ENCODE measurements at regions not wholly inside any gene's neighbourhood (a gene's known extent, or its start where the extent isn't known, plus 50 kb on each side); places are given as distances from the start of the nearest gene placed in this dataset.

- Histone ChIP-seq H3K9me3 (replicated peaks; ENCODE audit: low read length) (no peaks in the 10 kb centered on the region), H3K36me3 (ENCODE audit: insufficient read depth, low read length) (no peaks in the 10 kb centered on the region), H3K4me2 (ENCODE audit: low read length) (no peak overlapping the region), H3K4me1 (ENCODE audit: control insufficient read depth, insufficient read depth, low read length) (peaks cover 2% of the 10 kb centered on the region), H3K9ac (ENCODE audit: low read depth, low read length) (no peak overlapping the region), H3K27me3 (ENCODE audit: control insufficient read depth, insufficient read depth, low read length) (no peaks in the 10 kb centered on the region), H3K4me3 (ENCODE audit: low read length) (no peak overlapping the region)
These were observed 1556.6 kb downstream of the NCAM2 start for GRCh38 chr21:22554690-22555316.

DNA sequence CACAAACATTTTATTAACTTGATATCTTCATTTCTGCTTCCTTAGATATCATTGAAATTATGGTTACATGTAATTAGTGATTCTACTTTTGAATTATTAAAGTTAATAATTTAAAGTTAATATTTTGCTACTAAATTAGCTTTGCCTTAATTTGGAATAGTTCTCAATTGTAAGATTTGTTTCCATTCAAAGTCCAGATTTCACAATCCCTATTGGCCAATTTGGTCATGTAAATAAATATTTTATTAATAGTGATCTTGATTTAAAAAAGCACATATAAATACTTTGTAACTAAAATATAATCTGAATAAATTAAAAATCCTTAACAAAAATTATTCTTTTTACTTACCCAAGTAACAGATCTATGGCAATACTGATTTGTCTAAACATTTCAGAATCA, 1558.6 kb downstream of the NCAM2 start:
- Histone ChIP-seq H3K27me3 (ENCODE audit: control insufficient read depth, insufficient read depth, low read length) (no peaks in the 10 kb centered on the region), H3K4me1 (ENCODE audit: control insufficient read depth, insufficient read depth, low read length) (peaks cover 2% of the 10 kb centered on the region), H3K4me2 (ENCODE audit: low read length) (no peak overlapping the region), H3K9me3 (replicated peaks; ENCODE audit: low read length) (no peaks in the 10 kb centered on the region), H3K36me3 (ENCODE audit: insufficient read depth, low read length) (no peaks in the 10 kb centered on the region), H3K9ac (ENCODE audit: low read depth, low read length) (no peak overlapping the region), H3K4me3 (ENCODE audit: low read length) (no peak overlapping the region)

GRCh38 chr21:22561946-22562345, 1563.7 kb downstream of the NCAM2 start:
- no peaks in the 10 kb centered on the region for H3K9me3 ChIP-seq (replicated peaks; ENCODE audit: low read length)
- H3K4me3 ChIP-seq (ENCODE audit: low read length) = no peak overlapping the region
- no peaks in the 10 kb centered on the region for H3K27me3 ChIP-seq (ENCODE audit: control insufficient read depth, insufficient read depth, low read length)
- no peak overlapping the region for H3K4me2 ChIP-seq (ENCODE audit: low read length)
- H3K4me1 ChIP-seq (ENCODE audit: control insufficient read depth, insufficient read depth, low read length) = no peaks in the 10 kb centered on the region
- H3K36me3 ChIP-seq (ENCODE audit: insufficient read depth, low read length) = no peaks in the 10 kb centered on the region
- no peak overlapping the region for H3K9ac ChIP-seq (ENCODE audit: low read depth, low read length)

GRCh38 chr21:22573834-22574233, 1575.6 kb downstream of the NCAM2 start:
- Histone ChIP-seq H3K4me1 (ENCODE audit: control insufficient read depth, insufficient read depth, low read length) (no peaks in the 10 kb centered on the region), H3K9me3 (replicated peaks; ENCODE audit: low read length) (no peaks in the 10 kb centered on the region), H3K9ac (ENCODE audit: low read depth, low read length) (no peak overlapping the region), H3K4me3 (ENCODE audit: low read length) (no peak overlapping the region), H3K36me3 (ENCODE audit: insufficient read depth, low read length) (no peaks in the 10 kb centered on the region), H3K4me2 (ENCODE audit: low read length) (no peak overlapping the region), H3K27me3 (ENCODE audit: control insufficient read depth, insufficient read depth, low read length) (no peaks in the 10 kb centered on the region)

GRCh38 chr21:22575165-22575584, 1577.0 kb downstream of the NCAM2 start:
- Histone ChIP-seq H3K36me3 (ENCODE audit: insufficient read depth, low read length) (no peaks in the 10 kb centered on the region), H3K27me3 (ENCODE audit: control insufficient read depth, insufficient read depth, low read length) (no peaks in the 10 kb centered on the region), H3K4me3 (ENCODE audit: low read length) (no peak overlapping the region), H3K4me2 (ENCODE audit: low read length) (peak overlapping the region; percentile 28), H3K9me3 (replicated peaks; ENCODE audit: low read length) (no peaks in the 10 kb centered on the region), H3K9ac (ENCODE audit: low read depth, low read length) (no peak overlapping the region), H3K4me1 (ENCODE audit: control insufficient read depth, insufficient read depth, low read length) (no peaks in the 10 kb centered on the region)

- H3K4me2 ChIP-seq (ENCODE audit: low read length) = no peak overlapping the region
- H3K27me3 ChIP-seq (ENCODE audit: control insufficient read depth, insufficient read depth, low read length) = no peaks in the 10 kb centered on the region
- no peak overlapping the region for H3K9ac ChIP-seq (ENCODE audit: low read depth, low read length)
- H3K4me3 ChIP-seq (ENCODE audit: low read length) = no peak overlapping the region
- no peaks in the 10 kb centered on the region for H3K4me1 ChIP-seq (ENCODE audit: control insufficient read depth, insufficient read depth, low read length)
- no peaks in the 10 kb centered on the region for H3K9me3 ChIP-seq (replicated peaks; ENCODE audit: low read length)
- no peaks in the 10 kb centered on the region for H3K36me3 ChIP-seq (ENCODE audit: insufficient read depth, low read length)
These were observed 1581.5 kb downstream of the NCAM2 start for GRCh38 chr21:22579741-22580140.

- Histone ChIP-seq H3K36me3 (ENCODE audit: insufficient read depth, low read length) (no peaks in the 10 kb centered on the region), H3K4me2 (ENCODE audit: low read length) (no peak overlapping the region), H3K27me3 (ENCODE audit: control insufficient read depth, insufficient read depth, low read length) (no peaks in the 10 kb centered on the region), H3K4me3 (ENCODE audit: low read length) (no peak overlapping the region), H3K9ac (ENCODE audit: low read depth, low read length) (no peak overlapping the region), H3K9me3 (replicated peaks; ENCODE audit: low read length) (no peaks in the 10 kb centered on the region), H3K4me1 (ENCODE audit: control insufficient read depth, insufficient read depth, low read length) (no peaks in the 10 kb centered on the region)
These were observed 1583.8 kb downstream of the NCAM2 start for GRCh38 chr21:22582026-22582425.

DNA sequence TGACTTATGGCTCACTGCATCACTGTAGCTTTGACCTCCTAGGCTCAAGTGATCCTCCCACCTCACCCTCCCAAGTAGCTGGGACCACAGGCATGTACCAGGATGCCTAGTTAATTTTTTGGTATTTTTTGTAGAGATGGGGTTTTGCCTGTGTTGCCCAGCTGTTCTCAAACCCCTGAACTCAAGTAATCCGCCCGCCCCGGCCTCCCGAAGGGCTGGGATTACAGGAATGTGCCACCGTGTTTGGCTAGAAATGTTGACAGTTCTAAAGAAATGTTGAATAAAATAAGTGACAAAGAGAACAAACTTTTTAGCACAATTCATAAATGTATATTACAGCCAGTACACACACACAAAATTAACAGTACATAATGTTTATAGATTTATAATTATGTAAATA, 1586.1 kb downstream of the NCAM2 start:
- Histone ChIP-seq H3K27me3 (ENCODE audit: control insufficient read depth, insufficient read depth, low read length) (no peaks in the 10 kb centered on the region), H3K4me1 (ENCODE audit: control insufficient read depth, insufficient read depth, low read length) (no peaks in the 10 kb centered on the region), H3K4me2 (ENCODE audit: low read length) (no peak overlapping the region), H3K9ac (ENCODE audit: low read depth, low read length) (no peak overlapping the region), H3K9me3 (replicated peaks; ENCODE audit: low read length) (no peaks in the 10 kb centered on the region), H3K36me3 (ENCODE audit: insufficient read depth, low read length) (no peaks in the 10 kb centered on the region), H3K4me3 (ENCODE audit: low read length) (no peak overlapping the region)

DNA sequence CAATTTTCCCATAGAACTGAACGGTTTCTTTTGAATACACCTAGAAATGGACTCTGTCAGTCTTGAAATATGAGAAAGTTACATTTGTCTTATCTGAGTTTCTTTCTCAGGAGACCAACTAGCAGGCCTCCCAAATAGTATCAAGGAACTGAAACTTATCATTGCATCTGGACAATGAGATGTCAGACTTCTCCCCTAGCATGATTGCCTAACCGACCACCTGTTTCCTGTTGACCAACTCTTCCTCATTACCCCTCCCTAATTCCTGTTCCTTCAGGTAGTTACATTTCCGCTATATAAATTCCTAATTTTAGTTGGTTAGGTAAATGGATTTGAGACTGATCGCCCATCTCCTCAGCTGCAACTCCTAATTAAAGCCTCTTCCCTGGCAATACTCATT, 1587.3 kb downstream of the NCAM2 start:
- Histone ChIP-seq H3K4me1 (ENCODE audit: control insufficient read depth, insufficient read depth, low read length) (no peaks in the 10 kb centered on the region), H3K9me3 (replicated peaks; ENCODE audit: low read length) (no peaks in the 10 kb centered on the region), H3K4me2 (ENCODE audit: low read length) (no peak overlapping the region), H3K27me3 (ENCODE audit: control insufficient read depth, insufficient read depth, low read length) (no peaks in the 10 kb centered on the region), H3K4me3 (ENCODE audit: low read length) (no peak overlapping the region), H3K9ac (ENCODE audit: low read depth, low read length) (no peak overlapping the region), H3K36me3 (ENCODE audit: insufficient read depth, low read length) (no peaks in the 10 kb centered on the region)

- H3K4me2 ChIP-seq (ENCODE audit: low read length) = no peak overlapping the region
- H3K9me3 ChIP-seq (replicated peaks; ENCODE audit: low read length) = no peaks in the 10 kb centered on the region
- H3K27me3 ChIP-seq (ENCODE audit: control insufficient read depth, insufficient read depth, low read length) = no peaks in the 10 kb centered on the region
These were observed 1599.5 kb downstream of the NCAM2 start for GRCh38 chr21:22597660-22598255.

DNA sequence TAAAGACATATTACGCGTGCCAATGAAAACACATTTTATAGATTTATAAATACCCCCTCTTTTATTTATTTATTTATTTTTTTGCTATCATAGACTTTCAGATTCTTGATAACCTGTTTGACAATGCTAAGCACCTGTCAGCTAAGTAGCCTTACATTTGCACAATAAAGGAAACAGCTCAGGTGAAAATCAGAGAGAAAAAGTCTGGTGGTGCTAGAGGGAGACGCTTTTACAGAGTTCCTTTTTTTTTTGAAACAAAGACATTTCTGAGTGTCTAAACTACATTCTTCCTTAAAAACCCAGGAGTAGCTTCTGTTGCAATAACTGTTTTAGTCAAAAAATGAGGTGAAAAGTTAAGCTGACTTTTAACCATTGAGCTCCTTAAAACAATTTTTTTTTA, 1611.6 kb downstream of the NCAM2 start:
- H3K9ac ChIP-seq (ENCODE audit: low read depth, low read length) = no peak overlapping the region
- H3K4me1 ChIP-seq (ENCODE audit: control insufficient read depth, insufficient read depth, low read length) = no peaks in the 10 kb centered on the region
- no peaks in the 10 kb centered on the region for H3K36me3 ChIP-seq (ENCODE audit: insufficient read depth, low read length)
- no peak overlapping the region for H3K4me2 ChIP-seq (ENCODE audit: low read length)
- no peaks in the 10 kb centered on the region for H3K27me3 ChIP-seq (ENCODE audit: control insufficient read depth, insufficient read depth, low read length)
- no peaks in the 10 kb centered on the region for H3K9me3 ChIP-seq (replicated peaks; ENCODE audit: low read length)
- H3K4me3 ChIP-seq (ENCODE audit: low read length) = no peak overlapping the region

More at GRCh38 chr21:22597660-22598255, 1599.5 kb downstream of the NCAM2 start:
- Histone ChIP-seq H3K4me3 (ENCODE audit: low read length) (no peak overlapping the region), H3K9ac (ENCODE audit: low read depth, low read length) (no peak overlapping the region), H3K4me1 (ENCODE audit: control insufficient read depth, insufficient read depth, low read length) (no peaks in the 10 kb centered on the region), H3K36me3 (ENCODE audit: insufficient read depth, low read length) (no peaks in the 10 kb centered on the region)

DNA sequence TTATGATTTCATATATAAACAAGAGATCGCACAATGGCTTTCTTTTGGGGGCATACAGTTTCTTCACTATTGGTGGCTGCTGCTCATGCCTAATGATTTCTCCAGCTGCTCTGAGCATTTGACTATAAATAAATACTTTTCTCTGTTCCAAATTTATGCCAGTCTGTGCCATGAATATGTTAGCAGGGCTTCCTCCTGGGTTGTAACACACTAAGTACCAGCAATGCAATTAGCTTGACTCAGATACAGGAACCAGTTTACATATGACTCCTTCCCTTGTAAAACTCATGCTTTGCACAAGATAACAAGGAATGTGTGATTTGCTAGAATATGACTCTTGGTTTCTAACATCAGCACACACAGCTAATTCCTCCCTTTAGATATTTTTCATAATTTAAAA, 1629.7 kb downstream of the NCAM2 start:
- no peaks in the 10 kb centered on the region for H3K27me3 ChIP-seq (ENCODE audit: control insufficient read depth, insufficient read depth, low read length)
- H3K9me3 ChIP-seq (replicated peaks; ENCODE audit: low read length) = no peaks in the 10 kb centered on the region
- H3K36me3 ChIP-seq (ENCODE audit: insufficient read depth, low read length) = no peaks in the 10 kb centered on the region
- no peaks in the 10 kb centered on the region for H3K4me1 ChIP-seq (ENCODE audit: control insufficient read depth, insufficient read depth, low read length)
- H3K4me3 ChIP-seq (ENCODE audit: low read length) = no peak overlapping the region
- no peak overlapping the region for H3K4me2 ChIP-seq (ENCODE audit: low read length)
- no peak overlapping the region for H3K9ac ChIP-seq (ENCODE audit: low read depth, low read length)
